ENCODE measurements at regions not wholly inside any gene's neighbourhood (a gene's known extent, or its start where the extent isn't known, plus 50 kb on each side); places are given as distances from the start of the nearest gene placed in this dataset.

DNA sequence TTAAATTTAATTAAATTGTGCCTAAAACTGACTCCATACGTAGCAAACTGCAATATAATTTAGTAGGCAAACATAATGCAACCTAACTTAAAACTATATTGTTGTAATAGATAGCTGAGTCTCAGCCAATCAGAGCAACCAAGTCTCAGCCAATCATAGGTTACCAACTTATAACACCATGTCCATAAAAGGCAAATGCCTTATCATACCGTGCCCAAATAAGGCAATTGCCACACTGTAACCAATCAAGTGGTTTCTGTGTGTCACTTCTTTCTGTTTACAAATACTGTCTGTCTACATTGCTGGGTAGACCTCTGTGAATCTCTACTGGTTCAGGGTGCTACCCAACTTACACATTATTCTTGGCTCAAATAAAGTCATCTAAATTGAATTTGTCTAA lies 728.4 kb upstream of the EPHA6 start:
- no peak for DNase-seq
- Histone ChIP-seq H3K27me3 (no peaks in the 10 kb centered on the region), H3K4me3 (no peak overlapping the region), H3K9me3 (peaks cover 0 to 5% (median 0%) of the 10 kb centered on the region in 3 donors), H3K4me1 (no peaks in the 10 kb centered on the region), H3K36me3 (replicated peaks in 1 of 2; ENCODE audit: insufficient read depth in 1 of 2, low read depth in 2 of 2) (no peaks in the 10 kb centered on the region), H3K27ac (no peak overlapping the region)
- intact Hi-C loops (cut with DNase I), result no loop called here
- no peak for TF ChIP-seq POLR2A (IDR thresholded peaks at IDR 0.05)
- TF ChIP-seq, protein P1, sequence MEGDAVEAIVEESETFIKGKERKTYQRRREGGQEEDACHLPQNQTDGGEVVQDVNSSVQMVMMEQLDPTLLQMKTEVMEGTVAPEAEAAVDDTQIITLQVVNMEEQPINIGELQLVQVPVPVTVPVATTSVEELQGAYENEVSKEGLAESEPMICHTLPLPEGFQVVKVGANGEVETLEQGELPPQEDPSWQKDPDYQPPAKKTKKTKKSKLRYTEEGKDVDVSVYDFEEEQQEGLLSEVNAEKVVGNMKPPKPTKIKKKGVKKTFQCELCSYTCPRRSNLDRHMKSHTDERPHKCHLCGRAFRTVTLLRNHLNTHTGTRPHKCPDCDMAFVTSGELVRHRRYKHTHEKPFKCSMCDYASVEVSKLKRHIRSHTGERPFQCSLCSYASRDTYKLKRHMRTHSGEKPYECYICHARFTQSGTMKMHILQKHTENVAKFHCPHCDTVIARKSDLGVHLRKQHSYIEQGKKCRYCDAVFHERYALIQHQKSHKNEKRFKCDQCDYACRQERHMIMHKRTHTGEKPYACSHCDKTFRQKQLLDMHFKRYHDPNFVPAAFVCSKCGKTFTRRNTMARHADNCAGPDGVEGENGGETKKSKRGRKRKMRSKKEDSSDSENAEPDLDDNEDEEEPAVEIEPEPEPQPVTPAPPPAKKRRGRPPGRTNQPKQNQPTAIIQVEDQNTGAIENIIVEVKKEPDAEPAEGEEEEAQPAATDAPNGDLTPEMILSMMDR (IDR thresholded peaks at IDR 0.05), result no peak
- 77 to 89% methylated on average over 2 of the region's 2 CpGs for WGBS, 2 donors
- no peak for ATAC-seq

DNA sequence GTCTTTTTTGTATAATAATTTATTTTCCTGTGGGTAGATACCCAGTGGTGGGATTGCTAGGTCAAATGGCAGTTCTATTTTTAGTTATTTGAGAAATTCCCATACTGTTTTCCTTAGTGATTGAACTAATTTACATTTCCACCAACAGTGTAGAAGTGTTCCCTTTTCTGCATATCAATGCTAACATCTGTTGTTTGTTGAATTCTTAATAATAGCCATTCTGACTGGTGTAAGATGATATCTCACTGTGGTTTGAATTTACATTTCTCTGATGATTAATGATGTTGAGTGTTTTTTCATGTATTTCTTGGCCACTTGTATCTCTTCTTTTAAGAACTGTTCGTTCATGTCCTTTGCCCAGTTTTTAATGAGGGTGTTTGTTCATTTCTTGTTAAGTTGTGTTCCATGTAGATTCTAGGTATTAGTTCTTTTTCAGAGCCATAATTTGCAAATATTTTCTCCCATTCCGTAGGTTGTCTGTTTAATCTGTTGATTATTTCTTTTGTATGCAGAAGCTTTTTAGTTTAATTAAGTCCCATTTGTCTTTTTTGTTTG lies 713.3 kb upstream of the EPHA6 start:
- Histone ChIP-seq H3K4me1 (no peaks in the 10 kb centered on the region), H3K27me3 (no peaks in the 10 kb centered on the region), H3K9me3 (no peaks in the 10 kb centered on the region), H3K36me3 (replicated peaks in 1 of 2; ENCODE audit: insufficient read depth in 1 of 2, low read depth in 2 of 2) (no peaks in the 10 kb centered on the region), H3K4me3 (no peak overlapping the region), H3K27ac (no peak overlapping the region)
- 39 to 59% methylated on average over 2 of the region's 2 CpGs for WGBS, 2 donors
- no peak for ATAC-seq
- no peak for DNase-seq
- intact Hi-C loops (cut with DNase I), result no loop called here
- TF ChIP-seq, protein P1 (IDR thresholded peaks at IDR 0.05), result no peak
- TF ChIP-seq POLR2A (IDR thresholded peaks at IDR 0.05), result no peak

DNA sequence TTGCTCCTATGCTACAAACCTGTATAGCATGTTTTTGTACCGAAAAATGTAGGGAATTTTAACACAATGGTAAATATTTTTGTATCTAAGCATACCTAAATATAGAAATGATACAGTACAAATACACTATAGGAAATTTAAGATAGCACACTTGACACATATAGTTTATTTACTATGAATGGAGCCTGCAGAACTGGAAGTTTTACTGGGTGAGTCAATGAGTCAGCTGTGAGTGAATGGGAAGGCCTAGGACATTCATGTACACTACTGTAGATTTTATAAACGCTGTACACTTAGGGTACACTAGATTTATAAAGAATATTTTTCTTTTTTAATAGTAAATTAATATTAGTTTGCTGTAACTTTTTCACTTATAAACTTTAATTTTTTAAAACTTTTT lies 707.7 kb upstream of the EPHA6 start:
- WGBS, 2 donors, result 75 to 84% methylated on average over 2 of the region's 2 CpGs

More for the DNA sequence above, 707.7 kb upstream of the EPHA6 start:
- no peaks in the 10 kb centered on the region for H3K9me3 ChIP-seq
- intact Hi-C loops (cut with DNase I), result no loop called here
- H3K27ac ChIP-seq, result no peak overlapping the region
- no peak overlapping the region for H3K4me3 ChIP-seq
- DNase-seq (no peak), ATAC-seq (no peak)
- H3K36me3 ChIP-seq (replicated peaks in 1 of 2; ENCODE audit: insufficient read depth in 1 of 2, low read depth in 2 of 2), result no peaks in the 10 kb centered on the region
- no peaks in the 10 kb centered on the region for H3K27me3 ChIP-seq
- no peaks in the 10 kb centered on the region for H3K4me1 ChIP-seq
- no peak for TF ChIP-seq POLR2A (IDR thresholded peaks at IDR 0.05)
- TF ChIP-seq, protein P1 (IDR thresholded peaks at IDR 0.05), result no peak

Measured in body of pancreas (tissue), 4 donors.